HEK293 (cell line): ENCODE measurements at regions not wholly inside any gene's neighbourhood (a gene's known extent, or its start where the extent isn't known, plus 50 kb on each side); places are given as distances from the start of the nearest gene placed in this dataset.

Source experiments
- CTCF ChIA-PET: fragments of 350-600 bp; formaldehyde crosslinking; extraction: SDS; loops from one replicate; lab custom pipeline; 2021; ENCODE audit warnings: antibody characterized with exemption; lab: Yijun Ruan, JAX
- POLR2A ChIA-PET: fragments of 300-600 bp; formaldehyde crosslinking; extraction: SDS; loops from one replicate; lab custom pipeline; 2020; ENCODE audit warnings: antibody characterized with exemption, inconsistent platforms; lab: Yijun Ruan, JAX
- H3K27ac ChIP-seq: fragments of 200-500 bp; sonication (Bioruptor generic); 2 replicates; pipeline ENCODE4 v1.5.1; 2014; ENCODE audit warnings: low read depth, low read length, control low read depth, inconsistent platforms; ENCODE audit errors: extremely low read depth
- H3K36me3 ChIP-seq, 2 experiments: fragments of 200-500 bp in 1 of 2; sonication (Bioruptor generic) in 1 of 2; 1 replicate in 1 of 2; 2 replicates in 1 of 2; pipeline ENCODE4 v1.5.1; 2014 to 2017; ENCODE audit warnings: inconsistent platforms in 2 of 2, low read length in 2 of 2; ENCODE audit not compliant: control insufficient read depth in 2 of 2, insufficient read depth in 1 of 2
- H3K4me1 ChIP-seq: fragments of 200-500 bp; sonication (Bioruptor generic); 2 replicates; pipeline ENCODE4 v1.5.1; 2014; ENCODE audit warnings: mild to moderate bottlenecking, low read length, inconsistent platforms; ENCODE audit not compliant: control insufficient read depth, insufficient read depth
- H3K4me3 ChIP-seq: 2 replicates; pipeline ENCODE4 v1.5.1; 2011; ENCODE audit warnings: low read depth, mild to moderate bottlenecking, control low read depth, low read length, moderate library complexity
- H3K9me3 ChIP-seq: fragments of 200-500 bp; sonication (Bioruptor generic); 2 replicates; pipeline ENCODE4 v1.5.1; 2014; ENCODE audit warnings: low read depth, low read length, inconsistent platforms; ENCODE audit not compliant: control insufficient read depth, insufficient read depth
- IKZF3 ChIP-seq: fragments of 450-650 bp; IDR thresholded peaks from 2 replicates; pipeline ENCODE4 v1.5.0; 2018; ENCODE audit warnings: missing biosample characterization, mild to moderate bottlenecking, missing genetic modification characterization, moderate library complexity
- KLF10 ChIP-seq: fragments of 450-650 bp; IDR thresholded peaks from 2 replicates; pipeline ENCODE4 v1.5.1; 2018; ENCODE audit warnings: missing biosample characterization, mild to moderate bottlenecking, missing genetic modification characterization
- KLF16 ChIP-seq: fragments of 450-650 bp; formaldehyde crosslinking; IDR thresholded peaks from 2 replicates; pipeline ENCODE4 v1.5.1; 2017; ENCODE audit warnings: missing biosample characterization, missing genetic modification characterization
- YY1 ChIP-seq: fragments of 450-650 bp; formaldehyde crosslinking; IDR thresholded peaks from 2 replicates; pipeline ENCODE4 v1.5.1; 2018; ENCODE audit warnings: missing biosample characterization, missing genetic modification characterization
- ZFHX2 ChIP-seq: fragments of 450-650 bp; formaldehyde crosslinking; conservative IDR thresholded peaks from 2 replicates; pipeline ENCODE4 v1.5.1; 2016; ENCODE audit warnings: missing biosample characterization, missing genetic modification characterization
- ZNF184 ChIP-seq: fragments of 450-650 bp; IDR thresholded peaks from 2 replicates; pipeline ENCODE4 v1.5.1; 2018; ENCODE audit warnings: missing biosample characterization, mild to moderate bottlenecking, missing genetic modification characterization
- ZNF2 ChIP-seq: fragments of 450-650 bp; formaldehyde crosslinking; IDR thresholded peaks from 2 replicates; pipeline ENCODE4 v1.5.1; 2016; ENCODE audit warnings: missing biosample characterization, missing genetic modification characterization
- ZNF223 ChIP-seq: fragments of 450-650 bp; formaldehyde crosslinking; IDR thresholded peaks from 2 replicates; pipeline ENCODE4 v1.5.1; 2016; ENCODE audit warnings: missing biosample characterization, missing genetic modification characterization
- ZNF530 ChIP-seq: fragments of 450-650 bp; formaldehyde crosslinking; IDR thresholded peaks from 2 replicates; pipeline ENCODE4 v1.5.1; 2016; ENCODE audit warnings: low read depth, missing biosample characterization, missing genetic modification characterization
- ZNF571 ChIP-seq: fragments of 450-650 bp; formaldehyde crosslinking; IDR thresholded peaks from 2 replicates; pipeline ENCODE4 v1.5.0; 2017; ENCODE audit warnings: missing biosample characterization, missing genetic modification characterization
- ZNF585B ChIP-seq: fragments of 450-650 bp; formaldehyde crosslinking; IDR thresholded peaks from 2 replicates; pipeline ENCODE4 v1.5.1; 2016; ENCODE audit warnings: missing biosample characterization, missing genetic modification characterization
- ZNF626 ChIP-seq: fragments of 450-650 bp; sonication (Bioruptor Pico); formaldehyde crosslinking; IDR thresholded peaks from 2 replicates; pipeline ENCODE4 v1.5.1; 2018; ENCODE audit warnings: missing biosample characterization, missing genetic modification characterization, inconsistent platforms
- ZNF704 ChIP-seq: fragments of 450-650 bp; formaldehyde crosslinking; IDR thresholded peaks from 2 replicates; pipeline ENCODE4 v1.5.1; 2016; ENCODE audit warnings: missing biosample characterization, missing genetic modification characterization
- ZNF792 ChIP-seq: fragments of 450-650 bp; formaldehyde crosslinking; IDR thresholded peaks from 2 replicates; pipeline ENCODE4 v1.5.1; 2016; ENCODE audit warnings: missing biosample characterization, missing genetic modification characterization
- ZSCAN16 ChIP-seq: fragments of 450-650 bp; formaldehyde crosslinking; IDR thresholded peaks from 2 replicates; pipeline ENCODE4 v1.5.1; 2016; ENCODE audit warnings: missing biosample characterization, missing genetic modification characterization
- TF ChIP-seq, protein P1 (sequence below): fragments of 450-650 bp; formaldehyde crosslinking; IDR thresholded peaks from 2 replicates; pipeline ENCODE4 v1.5.1; 2017; ENCODE audit warnings: missing biosample characterization, missing genetic modification characterization
- TF ChIP-seq, protein P2 (sequence below): fragments of 450-650 bp; formaldehyde crosslinking; IDR thresholded peaks from 2 replicates; pipeline ENCODE4 v1.5.1; 2016; ENCODE audit warnings: missing biosample characterization, missing genetic modification characterization
- TF ChIP-seq, protein P3 (sequence below): fragments of 450-650 bp; formaldehyde crosslinking; IDR thresholded peaks from 2 replicates; pipeline ENCODE4 v1.5.1; 2016; ENCODE audit warnings: missing biosample characterization, missing genetic modification characterization

GRCh38 chr19:30742406-30742938 lies 370.3 kb downstream of the ZNF536 start:
- CTCF ChIA-PET: interaction anchor here (0.9 to 1.7 kb wide), 3 partner anchors 24 to 73 kb away, joined by 3 to 12 read pairs (median 7); no protein-coding TSS in a partner anchor
- TF ChIP-seq ZNF626 (no peak), IKZF3 (no peak), ZNF571 (tag by site-specific recombination) (no peak)
- Histone ChIP-seq H3K27ac (no peak overlapping the region), H3K4me3 (no peak overlapping the region), H3K4me1 (no peaks in the 10 kb centered on the region), H3K9me3 (no peaks in the 10 kb centered on the region), H3K36me3 (no peaks in the 10 kb centered on the region)
- POLR2A ChIA-PET: no interaction called here

GRCh38 chr19:30741566-30741965 lies 369.4 kb downstream of the ZNF536 start:
- CTCF ChIA-PET: no interaction called here
- no peak overlapping the region for H3K27ac ChIP-seq
- no peaks in the 10 kb centered on the region for H3K4me1 ChIP-seq
- TF ChIP-seq ZNF2 (tag by site-specific recombination) (no peak), ZNF223 (tag by site-specific recombination) (no peak), ZNF585B (tag by site-specific recombination) (no peak), ZSCAN16 (tag by site-specific recombination) (no peak), KLF10 (tag by site-specific recombination) (no peak), ZFHX2 (tag by site-specific recombination) (no peak), ZNF530 (tag by site-specific recombination) (no peak), ZNF184 (no peak), KLF16 (tag by site-specific recombination) (no peak), YY1 (tag by site-specific recombination) (no peak)
- TF ChIP-seq, protein P1, sequence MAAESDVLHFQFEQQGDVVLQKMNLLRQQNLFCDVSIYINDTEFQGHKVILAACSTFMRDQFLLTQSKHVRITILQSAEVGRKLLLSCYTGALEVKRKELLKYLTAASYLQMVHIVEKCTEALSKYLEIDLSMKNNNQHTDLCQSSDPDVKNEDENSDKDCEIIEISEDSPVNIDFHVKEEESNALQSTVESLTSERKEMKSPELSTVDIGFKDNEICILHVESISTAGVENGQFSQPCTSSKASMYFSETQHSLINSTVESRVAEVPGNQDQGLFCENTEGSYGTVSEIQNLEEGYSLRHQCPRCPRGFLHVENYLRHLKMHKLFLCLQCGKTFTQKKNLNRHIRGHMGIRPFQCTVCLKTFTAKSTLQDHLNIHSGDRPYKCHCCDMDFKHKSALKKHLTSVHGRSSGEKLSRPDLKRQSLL (tag by site-specific recombination): no peak
- TF ChIP-seq, protein P2, sequence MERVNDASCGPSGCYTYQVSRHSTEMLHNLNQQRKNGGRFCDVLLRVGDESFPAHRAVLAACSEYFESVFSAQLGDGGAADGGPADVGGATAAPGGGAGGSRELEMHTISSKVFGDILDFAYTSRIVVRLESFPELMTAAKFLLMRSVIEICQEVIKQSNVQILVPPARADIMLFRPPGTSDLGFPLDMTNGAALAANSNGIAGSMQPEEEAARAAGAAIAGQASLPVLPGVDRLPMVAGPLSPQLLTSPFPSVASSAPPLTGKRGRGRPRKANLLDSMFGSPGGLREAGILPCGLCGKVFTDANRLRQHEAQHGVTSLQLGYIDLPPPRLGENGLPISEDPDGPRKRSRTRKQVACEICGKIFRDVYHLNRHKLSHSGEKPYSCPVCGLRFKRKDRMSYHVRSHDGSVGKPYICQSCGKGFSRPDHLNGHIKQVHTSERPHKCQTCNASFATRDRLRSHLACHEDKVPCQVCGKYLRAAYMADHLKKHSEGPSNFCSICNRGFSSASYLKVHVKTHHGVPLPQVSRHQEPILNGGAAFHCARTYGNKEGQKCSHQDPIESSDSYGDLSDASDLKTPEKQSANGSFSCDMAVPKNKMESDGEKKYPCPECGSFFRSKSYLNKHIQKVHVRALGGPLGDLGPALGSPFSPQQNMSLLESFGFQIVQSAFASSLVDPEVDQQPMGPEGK (tag by site-specific recombination): no peak
- POLR2A ChIA-PET: no interaction called here
- no peaks in the 10 kb centered on the region for H3K36me3 ChIP-seq
- no peak overlapping the region for H3K4me3 ChIP-seq
- H3K9me3 ChIP-seq: no peaks in the 10 kb centered on the region

DNA sequence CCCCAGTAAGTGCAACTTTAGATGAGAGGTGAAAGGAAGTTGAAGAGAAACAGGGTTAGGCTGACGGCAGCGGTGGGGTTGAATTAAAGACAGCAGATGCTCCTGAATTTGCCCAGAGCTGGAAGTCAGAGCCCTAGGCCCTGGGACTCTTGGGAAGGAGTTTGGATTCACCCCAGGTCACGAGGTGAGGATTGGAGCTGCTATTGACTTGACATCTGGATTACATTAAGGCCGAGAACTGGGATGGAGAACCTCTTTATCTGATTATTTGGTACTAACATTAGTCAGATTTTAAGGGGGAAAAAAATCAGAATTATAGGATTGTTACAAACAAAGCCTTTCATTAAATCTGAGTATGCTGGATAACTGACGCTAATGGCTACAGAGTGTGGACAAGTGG lies 367.2 kb downstream of the ZNF536 start:
- POLR2A ChIA-PET: no interaction called here
- no peaks in the 10 kb centered on the region for H3K9me3 ChIP-seq
- TF ChIP-seq, protein P3, sequence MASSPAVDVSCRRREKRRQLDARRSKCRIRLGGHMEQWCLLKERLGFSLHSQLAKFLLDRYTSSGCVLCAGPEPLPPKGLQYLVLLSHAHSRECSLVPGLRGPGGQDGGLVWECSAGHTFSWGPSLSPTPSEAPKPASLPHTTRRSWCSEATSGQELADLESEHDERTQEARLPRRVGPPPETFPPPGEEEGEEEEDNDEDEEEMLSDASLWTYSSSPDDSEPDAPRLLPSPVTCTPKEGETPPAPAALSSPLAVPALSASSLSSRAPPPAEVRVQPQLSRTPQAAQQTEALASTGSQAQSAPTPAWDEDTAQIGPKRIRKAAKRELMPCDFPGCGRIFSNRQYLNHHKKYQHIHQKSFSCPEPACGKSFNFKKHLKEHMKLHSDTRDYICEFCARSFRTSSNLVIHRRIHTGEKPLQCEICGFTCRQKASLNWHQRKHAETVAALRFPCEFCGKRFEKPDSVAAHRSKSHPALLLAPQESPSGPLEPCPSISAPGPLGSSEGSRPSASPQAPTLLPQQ (tag by site-specific recombination): no peak
- no peak for TF ChIP-seq ZNF792 (tag by site-specific recombination)
- TF ChIP-seq ZNF704 (tag by site-specific recombination): no peak
- TF ChIP-seq, all 188 proteins: peak for 0
- no peaks in the 10 kb centered on the region for H3K36me3 ChIP-seq
- H3K27ac ChIP-seq: no peak overlapping the region
- no peaks in the 10 kb centered on the region for H3K4me1 ChIP-seq
- H3K4me3 ChIP-seq: no peak overlapping the region
- CTCF ChIA-PET: interaction anchor here (0.6 to 0.8 kb wide), 2 partner anchors 36 to 277 kb away, joined by 3 to 4 read pairs; no protein-coding TSS in a partner anchor
